HG03064 (cell line): ENCODE measurements at regions not wholly inside any gene's neighbourhood (a gene's known extent, or its start where the extent isn't known, plus 50 kb on each side); places are given as distances from the start of the nearest gene placed in this dataset.

ENCODE experiments used
- ATAC-seq: cut with Tn5 transposase; IDR thresholded peaks from one replicate; pipeline ENCODE4 v1.9.1; 2021; ENCODE audit warnings: low read depth; ENCODE audit not compliant: unreplicated experiment

GRCh38 chr5:125812651-125813050 is 610.6 kb upstream of the GRAMD2B start:
- ATAC-seq = no peak

- no peak for ATAC-seq
Measured at GRCh38 chr5:125813221-125813974, 609.8 kb upstream of the GRAMD2B start.

GRCh38 chr5:125814119-125814518 is 609.1 kb upstream of the GRAMD2B start:
- no peak for ATAC-seq

- ATAC-seq = no peak
Measured at GRCh38 chr5:125823572-125823971, 599.6 kb upstream of the GRAMD2B start.

- no peak for ATAC-seq
Measured at GRCh38 chr5:125826214-125826613, 597.0 kb upstream of the GRAMD2B start.

- ATAC-seq = peak; percentile 81
Measured at GRCh38 chr5:125829349-125829748, 593.9 kb upstream of the GRAMD2B start.

- no peak for ATAC-seq
Measured at GRCh38 chr5:125833398-125833797, 589.8 kb upstream of the GRAMD2B start.

GRCh38 chr5:125834438-125835115 is 588.6 kb upstream of the GRAMD2B start:
- ATAC-seq = no peak

- no peak for ATAC-seq
Measured at GRCh38 chr5:125835293-125836172, 587.7 kb upstream of the GRAMD2B start.

GRCh38 chr5:125836256-125836655 is 587.0 kb upstream of the GRAMD2B start:
- no peak for ATAC-seq

- no peak for ATAC-seq
Measured at GRCh38 chr5:125837866-125838265, 585.3 kb upstream of the GRAMD2B start.

GRCh38 chr5:125847561-125847960 is 575.6 kb upstream of the GRAMD2B start:
- ATAC-seq = no peak

- no peak for ATAC-seq
Measured at GRCh38 chr5:125848751-125849150, 574.5 kb upstream of the GRAMD2B start.

- no peak for ATAC-seq
Measured at GRCh38 chr5:125856949-125857348, 566.3 kb upstream of the GRAMD2B start.

- ATAC-seq = no peak
Measured at GRCh38 chr5:125863579-125863978, 559.6 kb upstream of the GRAMD2B start.

- ATAC-seq = no peak
Measured at GRCh38 chr5:125865166-125865815, 557.9 kb upstream of the GRAMD2B start.

GRCh38 chr5:125868036-125868435 is 555.2 kb upstream of the GRAMD2B start:
- ATAC-seq = no peak

- ATAC-seq = no peak
Measured at GRCh38 chr5:125870256-125870655, 553.0 kb upstream of the GRAMD2B start.

GRCh38 chr5:125874057-125874456 is 549.2 kb upstream of the GRAMD2B start:
- ATAC-seq = no peak

- ATAC-seq = no peak
Measured at GRCh38 chr5:125874717-125875116, 548.5 kb upstream of the GRAMD2B start.

GRCh38 chr5:125877248-125877647 is 546.0 kb upstream of the GRAMD2B start:
- no peak for ATAC-seq
